Activated T-cell treated with anti-CD3 and anti-CD28 coated beads, Interleukin-2, amount 50 U/mL, for 4 hours (primary cell): ENCODE measurements at regions not wholly inside any gene's neighbourhood (a gene's known extent, or its start where the extent isn't known, plus 50 kb on each side); places are given as distances from the start of the nearest gene placed in this dataset.

Experiments
- ATAC-seq, 2 donors: fragments of 200-7000 bp; cut with Tn5 transposase; one replicate each; pipeline ENCODE4 v1.10.0; 2021
- DNase-seq: peaks from one replicate; pipeline ENCODE4 v3.0.0-alpha.2; 2020
- H3K27me3 Mint-ChIP-seq: one replicate; pipeline ENCODE4 v1.8.0; 2021; ENCODE audit warnings: low read depth, mixed read lengths
- H3K36me3 Mint-ChIP-seq: one replicate; pipeline ENCODE4 v1.8.0; 2022; ENCODE audit warnings: mixed read lengths; ENCODE audit not compliant: insufficient read depth
- H3K4me1 Mint-ChIP-seq: one replicate; pipeline ENCODE4 v1.8.0; 2021; ENCODE audit warnings: low read depth, mixed read lengths
- H3K4me3 Mint-ChIP-seq: one replicate; pipeline ENCODE4 v1.8.0; 2021; ENCODE audit warnings: mild to moderate bottlenecking, moderate library complexity, mixed read lengths
- H3K9me3 Mint-ChIP-seq: one replicate; pipeline ENCODE4 v1.8.0; 2021; ENCODE audit warnings: mixed read lengths

DNA sequence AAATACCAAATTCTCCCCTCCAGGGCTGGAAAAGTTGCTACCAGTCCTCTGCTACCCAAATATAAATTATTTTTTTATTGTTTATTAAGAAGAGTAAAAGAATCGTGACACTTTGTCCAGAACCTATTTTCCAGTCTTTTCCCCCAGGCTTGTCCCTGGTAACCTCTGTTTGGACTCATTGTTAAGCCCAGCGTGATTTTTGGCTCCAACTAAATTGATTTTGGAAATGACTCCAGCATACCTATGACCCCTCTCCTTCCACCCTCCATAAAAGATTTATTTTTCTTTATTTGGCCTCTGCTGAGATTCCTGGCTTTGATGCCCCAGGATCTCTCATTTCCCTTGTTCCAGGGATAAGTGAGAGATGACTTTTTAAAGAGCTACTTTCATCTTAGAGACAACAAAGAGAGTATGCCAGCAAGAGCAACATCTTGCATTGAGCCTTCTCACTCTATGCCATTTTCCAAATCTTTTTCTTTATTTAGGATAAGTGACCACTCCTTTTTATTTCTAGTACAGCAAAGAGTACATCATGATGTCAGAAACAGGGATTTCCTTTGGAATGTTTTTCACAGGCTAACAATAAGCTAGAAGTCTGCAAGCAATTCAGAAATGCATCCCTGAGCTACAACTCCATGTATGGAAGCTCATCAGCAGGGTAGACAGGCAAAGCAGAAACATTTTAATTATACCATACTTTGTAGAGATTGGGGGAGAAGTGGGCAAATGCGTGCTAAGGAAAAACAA lies 75.8 kb downstream of the DAD1 start:
- no peaks in the 10 kb centered on the region for H3K9me3 Mint-ChIP-seq
- peaks cover 79% of the 10 kb centered on the region for H3K4me1 Mint-ChIP-seq
- no peaks in the 10 kb centered on the region for H3K27me3 Mint-ChIP-seq
- H3K36me3 Mint-ChIP-seq = peaks cover 81% of the 10 kb centered on the region
- ATAC-seq = no peak
- H3K4me3 Mint-ChIP-seq = peak overlapping the region; percentile 89
- no peak for DNase-seq

DNA sequence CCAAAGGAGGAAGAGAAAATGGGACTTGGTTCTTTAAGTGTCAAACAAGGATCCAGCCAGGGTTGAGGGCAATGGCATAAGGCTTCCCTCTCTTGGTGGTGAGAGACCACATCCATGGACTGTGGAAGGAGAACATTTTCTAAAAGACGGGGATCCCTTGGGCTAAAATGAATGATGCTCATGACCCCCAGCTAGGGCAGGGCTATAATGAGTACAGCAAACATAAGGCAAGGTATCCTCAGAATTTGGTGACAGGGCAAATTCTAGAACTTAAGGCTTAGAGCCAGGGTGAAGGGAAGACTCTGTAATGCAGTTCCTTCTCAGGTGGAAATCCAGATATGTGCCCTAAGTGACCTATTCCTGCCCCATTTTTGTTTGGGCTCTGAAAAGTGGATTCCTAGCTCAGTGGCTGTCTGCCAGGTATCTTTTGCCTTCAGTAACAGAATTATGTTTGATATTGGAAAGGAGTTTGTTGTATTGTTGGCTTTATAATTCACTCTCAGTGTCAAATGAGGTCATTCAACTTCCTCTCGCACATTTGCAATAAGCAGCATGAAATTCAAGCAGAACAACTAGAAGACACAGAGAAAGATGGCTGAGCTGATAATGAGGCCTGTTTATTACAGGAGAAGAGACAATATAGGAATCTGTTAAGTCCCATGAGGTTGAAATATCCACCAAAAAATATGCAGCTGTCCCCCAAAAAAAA lies 76.8 kb downstream of the DAD1 start:
- peaks cover 72% of the 10 kb centered on the region for H3K4me1 Mint-ChIP-seq
- ATAC-seq (no peak), DNase-seq (no peak)
- H3K9me3 Mint-ChIP-seq = no peaks in the 10 kb centered on the region
- peak overlapping the region; percentile 89 for H3K4me3 Mint-ChIP-seq
- H3K36me3 Mint-ChIP-seq = peaks cover 76% of the 10 kb centered on the region
- no peaks in the 10 kb centered on the region for H3K27me3 Mint-ChIP-seq

DNA sequence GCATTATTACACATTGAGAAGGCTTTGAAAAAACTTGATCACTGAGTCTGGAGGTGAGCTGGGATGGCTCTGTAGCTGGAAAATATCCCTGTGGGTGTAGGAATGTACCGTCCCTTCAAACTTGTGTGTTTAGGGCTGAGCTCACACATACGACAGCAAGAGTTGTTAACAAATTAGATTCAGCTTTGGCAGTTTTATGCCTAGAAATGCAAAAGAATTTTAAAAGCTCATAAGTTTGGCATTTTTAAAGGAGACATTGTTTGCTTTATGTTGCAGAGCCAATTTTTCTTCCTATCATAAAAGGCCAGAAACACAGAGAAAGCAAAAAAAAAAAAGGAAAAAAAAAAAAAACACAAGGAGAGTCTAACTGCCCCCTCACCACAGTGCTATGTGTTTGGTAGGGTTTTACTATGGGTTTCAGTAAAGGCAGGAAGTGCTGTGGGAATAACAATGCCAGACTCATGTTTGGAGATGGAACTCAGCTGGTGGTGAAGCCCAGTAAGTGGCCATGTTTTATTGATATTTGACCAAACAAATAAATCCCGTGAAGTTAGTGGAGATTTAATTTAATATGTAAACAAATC lies 78.4 kb downstream of the DAD1 start:
- no peak for DNase-seq
- ATAC-seq = no peak
- Mint-ChIP-seq H3K4me1 (peaks cover 69% of the 10 kb centered on the region), H3K36me3 (peaks cover 71% of the 10 kb centered on the region), H3K4me3 (peak overlapping the region; percentile 89), H3K27me3 (no peaks in the 10 kb centered on the region), H3K9me3 (no peaks in the 10 kb centered on the region)

DNA sequence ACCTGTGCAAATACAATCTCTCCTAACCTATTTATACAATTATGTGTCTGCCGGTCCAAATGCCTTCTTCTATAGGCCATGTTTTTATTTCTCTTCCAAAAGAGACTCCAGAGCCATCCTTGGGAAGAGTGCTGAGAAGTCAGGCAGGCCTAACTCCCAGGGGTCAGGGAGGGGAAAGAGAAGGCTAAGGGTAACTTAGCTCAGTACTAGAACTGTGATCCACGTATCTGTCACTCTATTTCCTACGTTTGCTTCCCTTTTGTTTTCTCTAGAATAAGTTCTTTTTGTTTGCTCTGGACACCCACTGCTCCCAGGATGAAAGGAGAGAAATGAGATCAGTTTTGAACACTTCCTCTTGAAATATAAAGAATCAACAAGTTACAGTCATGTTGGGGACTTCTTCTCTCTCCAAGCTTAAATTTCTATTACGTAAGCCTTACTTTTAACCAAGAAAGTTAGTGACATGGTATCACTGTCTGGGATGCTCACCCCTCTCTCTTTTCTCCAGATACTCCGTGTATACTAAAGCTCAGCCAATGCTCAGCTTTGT lies 79.2 kb downstream of the DAD1 start:
- Mint-ChIP-seq H3K4me3 (peak overlapping the region; percentile 89), H3K36me3 (peaks cover 66% of the 10 kb centered on the region), H3K4me1 (peaks cover 63% of the 10 kb centered on the region), H3K27me3 (no peaks in the 10 kb centered on the region), H3K9me3 (no peaks in the 10 kb centered on the region)
- DNase-seq = no peak
- ATAC-seq = peak in 1 of 2 donors; percentile 2

DNA sequence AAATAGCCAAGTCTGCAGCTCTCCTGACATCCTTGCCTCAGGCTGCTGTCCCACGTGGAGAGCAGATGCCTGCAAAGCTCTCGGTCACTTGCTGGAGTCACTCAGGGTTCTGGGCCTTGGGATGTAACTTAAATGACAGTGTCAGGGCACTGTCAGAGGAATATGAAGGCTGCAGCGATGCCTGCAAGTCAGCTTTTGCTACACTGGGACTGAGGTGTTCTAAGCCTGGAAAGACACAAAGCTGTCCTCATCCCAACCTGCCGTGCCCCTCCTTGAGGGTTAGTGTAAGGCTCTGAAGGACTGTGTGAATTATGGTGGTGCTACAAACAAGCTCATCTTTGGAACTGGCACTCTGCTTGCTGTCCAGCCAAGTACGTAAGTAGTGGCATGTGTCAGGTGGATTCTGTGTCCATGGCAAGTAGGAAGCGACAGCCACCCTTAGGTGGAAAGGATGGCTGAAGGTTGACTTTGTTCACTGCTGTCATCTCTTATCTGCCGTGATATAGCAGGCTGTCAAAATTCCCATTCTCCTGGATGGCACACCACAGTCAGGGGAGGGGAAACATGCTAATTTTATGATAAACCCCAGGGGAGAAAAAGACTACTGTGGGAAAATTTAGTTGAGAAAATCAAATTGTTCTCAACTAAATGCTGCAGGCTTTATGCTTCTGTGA lies 79.9 kb downstream of the DAD1 start:
- no peaks in the 10 kb centered on the region for H3K9me3 Mint-ChIP-seq
- H3K27me3 Mint-ChIP-seq = no peaks in the 10 kb centered on the region
- H3K4me3 Mint-ChIP-seq = peak overlapping the region; percentile 89
- peaks cover 63% of the 10 kb centered on the region for H3K4me1 Mint-ChIP-seq
- H3K36me3 Mint-ChIP-seq = peaks cover 67% of the 10 kb centered on the region
- ATAC-seq = no peak
- DNase-seq = no peak

DNA sequence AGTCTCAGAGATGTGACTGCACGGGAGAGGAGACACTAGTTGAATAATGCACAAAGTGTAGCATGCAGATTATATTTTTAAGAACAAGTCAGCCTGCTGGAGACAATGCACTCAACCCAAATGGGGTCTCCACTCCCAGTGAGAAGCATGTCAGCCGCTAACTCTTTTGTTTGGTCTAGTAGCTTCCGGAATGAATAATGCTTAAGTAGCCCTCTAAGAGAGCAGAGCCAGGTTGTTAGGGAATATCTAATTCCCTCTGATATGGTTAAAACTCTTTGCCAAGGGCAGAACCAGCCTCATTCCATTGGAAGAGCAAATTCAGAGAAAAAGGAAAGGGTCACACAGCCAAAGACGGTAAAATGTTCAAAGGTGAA lies 80.4 kb downstream of the DAD1 start:
- Mint-ChIP-seq H3K27me3 (no peaks in the 10 kb centered on the region), H3K36me3 (peaks cover 72% of the 10 kb centered on the region)

DNA sequence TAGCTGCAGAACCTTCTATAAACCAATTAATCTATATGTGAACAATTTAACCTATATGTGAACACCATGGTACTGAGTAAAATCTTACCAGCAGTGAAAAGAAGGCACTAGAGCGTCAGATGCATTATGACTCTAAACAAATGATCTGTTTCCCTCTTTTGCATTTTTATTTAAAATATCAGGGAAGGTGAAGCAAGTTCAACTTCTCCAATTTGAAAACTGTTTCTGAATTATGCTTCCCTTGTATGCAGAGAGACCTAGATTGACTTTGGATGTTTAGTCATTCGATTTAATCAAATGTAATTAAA lies 80.9 kb downstream of the DAD1 start:
- Mint-ChIP-seq H3K36me3 (peaks cover 71% of the 10 kb centered on the region), H3K27me3 (no peaks in the 10 kb centered on the region), H3K9me3 (no peaks in the 10 kb centered on the region), H3K4me1 (peaks cover 62% of the 10 kb centered on the region), H3K4me3 (peak overlapping the region; percentile 89)
- no peak for DNase-seq
- ATAC-seq = no peak

More for the DNA sequence above, 80.4 kb downstream of the DAD1 start:
- H3K4me3 Mint-ChIP-seq = peak overlapping the region; percentile 89
- H3K9me3 Mint-ChIP-seq = no peaks in the 10 kb centered on the region
- H3K4me1 Mint-ChIP-seq = peaks cover 63% of the 10 kb centered on the region
- DNase-seq = no peak
- ATAC-seq = no peak

DNA sequence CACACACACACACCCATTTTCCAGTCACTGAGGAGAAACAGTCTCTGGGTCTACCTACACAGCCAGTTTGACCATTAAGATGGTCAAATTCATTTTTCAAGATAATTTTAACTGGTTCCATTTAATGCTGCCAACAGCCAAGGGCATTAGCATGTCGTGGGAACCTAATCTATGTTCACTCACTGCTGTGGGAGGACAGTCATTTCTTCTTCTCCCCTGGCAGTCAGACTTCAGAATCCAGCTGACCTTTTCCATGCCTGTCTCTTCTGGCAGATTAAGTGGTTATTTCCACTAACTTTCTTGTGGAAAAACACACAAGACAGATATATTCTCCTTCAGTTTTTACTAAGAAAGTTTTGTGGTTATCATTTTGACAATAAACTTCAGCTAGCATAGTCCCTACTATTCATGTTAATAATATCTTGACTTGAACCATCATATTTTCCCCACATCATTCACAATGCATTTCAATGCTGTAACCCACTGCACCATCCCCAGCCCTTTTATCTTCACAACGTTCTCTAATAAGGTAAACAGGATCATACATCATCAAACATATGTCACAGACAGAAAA lies 82.2 kb downstream of the DAD1 start:
- DNase-seq = no peak
- Mint-ChIP-seq H3K4me1 (peaks cover 56% of the 10 kb centered on the region), H3K9me3 (no peaks in the 10 kb centered on the region), H3K27me3 (no peaks in the 10 kb centered on the region), H3K36me3 (peaks cover 73% of the 10 kb centered on the region), H3K4me3 (peak overlapping the region; percentile 89)
- ATAC-seq = peak; percentile 70 to 73

DNA sequence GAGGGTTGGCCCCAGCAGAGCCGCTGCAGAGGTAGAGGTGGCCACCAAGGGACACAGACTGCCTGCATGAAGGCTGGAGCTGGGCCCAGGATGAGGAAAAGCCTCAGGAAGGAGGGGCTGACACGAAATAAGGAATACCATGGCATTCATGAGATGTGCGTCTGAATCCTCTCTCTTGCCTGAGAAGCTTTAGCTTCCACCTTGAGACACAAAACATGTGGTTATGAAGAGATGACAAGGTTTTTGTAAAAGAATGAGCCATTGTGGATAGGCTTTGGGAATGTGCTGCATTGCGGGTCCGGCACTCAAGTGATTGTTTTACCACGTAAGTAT lies 82.7 kb downstream of the DAD1 start:
- DNase-seq (no peak), ATAC-seq (peak in 1 of 2 donors; percentile 2)
- H3K36me3 Mint-ChIP-seq = peaks cover 70% of the 10 kb centered on the region
- H3K9me3 Mint-ChIP-seq = no peaks in the 10 kb centered on the region
- no peaks in the 10 kb centered on the region for H3K27me3 Mint-ChIP-seq
- peaks cover 52% of the 10 kb centered on the region for H3K4me1 Mint-ChIP-seq
- peak overlapping the region; percentile 89 for H3K4me3 Mint-ChIP-seq

DNA sequence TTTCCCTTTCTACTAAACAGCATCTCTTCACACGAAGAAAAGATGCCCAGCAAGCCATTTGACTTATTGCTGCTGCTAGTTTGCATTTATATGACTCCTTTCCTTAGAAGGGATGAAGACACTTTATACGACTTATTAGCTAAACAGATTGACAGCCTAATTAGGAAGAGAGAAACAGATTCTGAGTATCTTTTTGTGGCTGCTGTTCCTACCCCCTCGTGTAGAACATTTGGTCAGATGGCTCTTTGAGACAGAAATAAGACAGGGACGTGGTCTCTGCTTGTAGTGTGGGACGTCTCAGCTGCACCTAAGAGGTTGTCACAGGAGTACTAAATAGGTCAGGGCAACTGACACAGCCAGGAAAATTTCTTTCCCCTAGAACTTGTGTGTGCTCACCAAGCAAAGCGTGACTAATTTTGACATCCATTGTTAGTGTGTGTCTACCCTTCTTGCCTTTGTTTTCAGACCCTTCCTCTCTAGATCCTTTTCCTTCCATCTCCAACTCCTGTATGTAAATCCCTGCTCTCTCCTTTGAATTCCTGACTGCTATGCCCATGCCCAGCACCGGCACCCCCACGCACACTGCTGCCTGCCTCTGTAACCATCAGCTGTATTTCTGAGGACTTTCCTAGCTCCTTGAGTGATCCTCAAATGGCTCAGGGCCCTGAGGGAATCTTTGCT lies 83.2 kb downstream of the DAD1 start:
- H3K9me3 Mint-ChIP-seq = no peaks in the 10 kb centered on the region
- ATAC-seq = peak; percentile 41
- DNase-seq = peak; percentile 40
- peaks cover 69% of the 10 kb centered on the region for H3K36me3 Mint-ChIP-seq
- H3K4me1 Mint-ChIP-seq = peaks cover 52% of the 10 kb centered on the region
- H3K27me3 Mint-ChIP-seq = no peaks in the 10 kb centered on the region
- H3K4me3 Mint-ChIP-seq = peak overlapping the region; percentile 89

DNA sequence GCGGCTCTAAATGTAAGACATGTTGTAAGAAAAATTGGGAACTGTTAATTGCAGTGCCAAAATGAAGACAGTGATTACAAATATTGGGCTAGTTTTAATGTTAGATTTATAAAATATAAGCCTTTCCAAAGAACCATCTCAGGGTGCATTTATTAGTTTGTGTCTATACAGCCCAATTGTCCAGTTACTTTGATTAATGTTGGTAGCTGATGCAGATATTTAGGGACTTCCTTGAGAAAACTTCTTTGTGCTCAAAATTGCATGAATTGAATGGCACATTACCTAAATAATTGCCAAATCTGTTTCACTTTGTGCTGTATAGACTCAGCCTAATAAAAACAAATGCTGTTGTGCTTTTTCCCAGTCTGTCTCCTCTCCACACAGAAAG lies 83.7 kb downstream of the DAD1 start:
- H3K4me1 Mint-ChIP-seq = peaks cover 50% of the 10 kb centered on the region
- ATAC-seq (no peak), DNase-seq (no peak)
- peak overlapping the region; percentile 89 for H3K4me3 Mint-ChIP-seq
- peaks cover 69% of the 10 kb centered on the region for H3K36me3 Mint-ChIP-seq
- no peaks in the 10 kb centered on the region for H3K9me3 Mint-ChIP-seq
- H3K27me3 Mint-ChIP-seq = no peaks in the 10 kb centered on the region

DNA sequence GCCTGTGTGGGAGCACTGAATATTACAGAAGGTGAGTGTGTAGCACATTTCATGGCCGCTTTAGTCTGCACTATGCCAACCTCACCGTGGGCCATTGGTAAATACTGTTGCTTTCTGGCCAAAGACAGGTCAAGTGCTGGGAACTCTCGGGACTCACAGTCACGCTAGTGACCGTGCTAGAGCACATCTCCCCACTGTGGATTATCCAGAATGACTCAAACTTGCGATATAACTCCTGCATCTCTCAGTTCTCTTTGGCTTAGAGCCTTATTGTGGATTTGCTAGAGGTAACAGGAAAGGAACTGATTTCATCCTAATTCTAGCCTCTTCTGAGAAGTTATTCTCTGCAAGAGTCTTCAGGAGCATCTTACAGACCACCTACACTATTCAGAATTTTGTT lies 86.5 kb downstream of the DAD1 start:
- no peak for ATAC-seq
- H3K36me3 Mint-ChIP-seq = peaks cover 61% of the 10 kb centered on the region
- H3K9me3 Mint-ChIP-seq = no peaks in the 10 kb centered on the region
- peaks cover 48% of the 10 kb centered on the region for H3K4me1 Mint-ChIP-seq
- no peak for DNase-seq
- H3K4me3 Mint-ChIP-seq = peak overlapping the region; percentile 89
- H3K27me3 Mint-ChIP-seq = no peaks in the 10 kb centered on the region

DNA sequence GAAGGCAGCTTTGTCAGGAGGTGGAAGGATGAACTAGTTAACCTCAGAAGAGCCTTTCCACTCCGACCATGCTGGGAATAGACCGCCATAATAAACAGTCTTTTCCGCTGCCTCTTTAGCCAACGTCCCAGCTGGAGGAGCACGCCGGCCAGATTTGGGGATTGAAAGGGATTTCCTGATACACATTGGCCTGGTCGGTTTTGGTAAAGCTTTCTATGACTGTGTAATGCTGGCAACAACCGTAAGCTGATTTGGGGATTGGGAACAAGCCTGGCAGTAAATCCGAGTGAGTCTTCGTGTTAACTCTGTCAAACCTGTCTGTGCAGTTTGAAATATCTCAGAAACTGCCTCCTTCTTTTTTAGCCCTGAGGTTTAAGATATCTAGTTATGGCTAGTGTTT lies 87.0 kb downstream of the DAD1 start:
- H3K9me3 Mint-ChIP-seq = no peaks in the 10 kb centered on the region
- ATAC-seq (no peak), DNase-seq (no peak)
- H3K4me1 Mint-ChIP-seq = peaks cover 51% of the 10 kb centered on the region
- no peaks in the 10 kb centered on the region for H3K27me3 Mint-ChIP-seq
- peak overlapping the region; percentile 89 for H3K4me3 Mint-ChIP-seq
- H3K36me3 Mint-ChIP-seq = peaks cover 64% of the 10 kb centered on the region
